H9 (cell line): ENCODE measurements at regions not wholly inside any gene's neighbourhood (a gene's known extent, or its start where the extent isn't known, plus 50 kb on each side); places are given as distances from the start of the nearest gene placed in this dataset.

Experiments used
- DNase-seq: peaks from one replicate; pipeline ENCODE4 v3.0.0-alpha.2; 2017
- H2AFZ ChIP-seq: one replicate; pipeline ENCODE4 v1.6.1; 2013; ENCODE audit warnings: mild to moderate bottlenecking, low read length, control low read depth, moderate library complexity
- H2AK5ac ChIP-seq: 2 replicates; pipeline ENCODE4 v1.6.1; 2013; ENCODE audit warnings: low read length, control low read depth, mixed read lengths; ENCODE audit not compliant: insufficient read length
- H2BK120ac ChIP-seq: one replicate; pipeline ENCODE4 v1.6.1; 2013; ENCODE audit warnings: low read depth, mild to moderate bottlenecking, low read length, control low read depth, inconsistent platforms; ENCODE audit not compliant: poor library complexity, severe bottlenecking
- H2BK12ac ChIP-seq: 2 replicates; pipeline ENCODE4 v1.6.1; 2013; ENCODE audit warnings: low read length, control low read depth, mixed read lengths, low read depth; ENCODE audit not compliant: insufficient read length
- H2BK15ac ChIP-seq: 2 replicates; pipeline ENCODE4 v1.6.1; 2013; ENCODE audit warnings: low read depth, low read length, control low read depth
- H2BK20ac ChIP-seq: one replicate; pipeline ENCODE4 v1.6.1; 2013; ENCODE audit warnings: low read depth, mild to moderate bottlenecking, low read length, control low read depth, inconsistent platforms; ENCODE audit not compliant: poor library complexity, severe bottlenecking
- H2BK5ac ChIP-seq: 2 replicates; pipeline ENCODE4 v1.6.1; 2013; ENCODE audit warnings: low read length, control low read depth, mixed read lengths; ENCODE audit not compliant: insufficient read length
- H3K14ac ChIP-seq: 2 replicates; pipeline ENCODE4 v1.6.1; 2013; ENCODE audit warnings: low read length, control low read depth; ENCODE audit not compliant: insufficient read depth
- H3K18ac ChIP-seq: 2 replicates; pipeline ENCODE4 v1.6.1; 2013; ENCODE audit warnings: low read depth, mild to moderate bottlenecking, mixed read lengths, low read length, control low read depth; ENCODE audit not compliant: insufficient read length
- H3K23ac ChIP-seq: 2 replicates; pipeline ENCODE4 v1.6.1; 2013; ENCODE audit warnings: low read length, control low read depth, mixed read lengths, low read depth; ENCODE audit not compliant: insufficient read length
- H3K23me2 ChIP-seq: 2 replicates; pipeline ENCODE4 v1.6.1; 2013; ENCODE audit warnings: low read depth, mild to moderate bottlenecking, mixed read lengths, low read length, control low read depth; ENCODE audit not compliant: insufficient read length, poor library complexity, severe bottlenecking
- H3K27ac ChIP-seq: 2 replicates; pipeline ENCODE4 v1.5.1; 2013; ENCODE audit warnings: low read length, control low read depth, mixed read lengths, low read depth; ENCODE audit not compliant: insufficient read length
- H3K27me3 ChIP-seq: 2 replicates; pipeline ENCODE4 v1.6.1; 2013; ENCODE audit warnings: low read length, control low read depth, inconsistent platforms; ENCODE audit not compliant: insufficient read depth
- H3K4ac ChIP-seq: 2 replicates; pipeline ENCODE4 v1.6.1; 2013; ENCODE audit warnings: low read depth, mild to moderate bottlenecking, control low read depth, inconsistent platforms, low read length, moderate library complexity
- H3K4me1 ChIP-seq: 2 replicates; pipeline ENCODE4 v1.6.1; 2013; ENCODE audit warnings: low read length, control low read depth, inconsistent platforms; ENCODE audit not compliant: insufficient read depth
- H3K4me2 ChIP-seq: 2 replicates; pipeline ENCODE4 v1.6.1; 2013; ENCODE audit warnings: low read length, control low read depth, mixed read lengths; ENCODE audit not compliant: insufficient read length, insufficient read depth
- H3K56ac ChIP-seq: 2 replicates; pipeline ENCODE4 v1.6.1; 2013; ENCODE audit warnings: low read depth, mild to moderate bottlenecking, mixed read lengths, low read length, control low read depth; ENCODE audit not compliant: insufficient read length
- H3K79me1 ChIP-seq: 2 replicates; pipeline ENCODE4 v1.6.1; 2013; ENCODE audit warnings: low read depth, mild to moderate bottlenecking, moderate library complexity, low read length, control low read depth, inconsistent platforms; ENCODE audit not compliant: insufficient read depth, poor library complexity, severe bottlenecking
- H3K79me2 ChIP-seq: 2 replicates; pipeline ENCODE4 v1.6.1; 2013; ENCODE audit warnings: low read length, control low read depth, inconsistent platforms; ENCODE audit not compliant: insufficient read depth
- H3K9ac ChIP-seq: 2 replicates; pipeline ENCODE4 v1.6.1; 2013; ENCODE audit warnings: low read length, control low read depth, mixed read lengths; ENCODE audit not compliant: insufficient read length; ENCODE audit errors: extremely low read depth
- H3K9me3 ChIP-seq: one replicate; pipeline ENCODE4 v1.6.1; 2013; ENCODE audit warnings: low read depth, low read length, inconsistent platforms; ENCODE audit not compliant: control insufficient read depth
- H3T11ph ChIP-seq: one replicate; pipeline ENCODE4 v1.6.1; 2013; ENCODE audit warnings: mild to moderate bottlenecking, low read length, control low read depth, inconsistent platforms
- H4K20me1 ChIP-seq: one replicate; pipeline ENCODE4 v1.6.1; 2013; ENCODE audit not compliant: control insufficient read depth, insufficient read length, insufficient read depth
- H4K5ac ChIP-seq: 2 replicates; pipeline ENCODE4 v1.6.1; 2013; ENCODE audit warnings: low read depth, mild to moderate bottlenecking, mixed read lengths, low read length, control low read depth; ENCODE audit not compliant: insufficient read length
- H4K8ac ChIP-seq: replicated peaks from 2 replicates; pipeline ENCODE4 v1.6.1; 2013; ENCODE audit warnings: low read length, control low read depth, mixed read lengths, low read depth; ENCODE audit not compliant: insufficient read length
- H4K91ac ChIP-seq: 2 replicates; pipeline ENCODE4 v1.6.1; 2013; ENCODE audit warnings: low read depth, mild to moderate bottlenecking, moderate library complexity, mixed read lengths, low read length, control low read depth; ENCODE audit not compliant: insufficient read length
- H3K27ac Mint-ChIP-seq, 3 experiments: 2 replicates in 2 of 3; 3 replicates in 1 of 3; pipeline ENCODE4 v1.8.0; 2020 to 2021; ENCODE audit warnings: mixed read lengths in 3 of 3, mild to moderate bottlenecking in 1 of 3, moderate library complexity in 1 of 3
- H3K27me3 Mint-ChIP-seq: 2 replicates; pipeline ENCODE4 v1.8.0; 2021; ENCODE audit warnings: low read depth, mild to moderate bottlenecking, moderate library complexity, mixed read lengths
- H3K36me3 Mint-ChIP-seq, 3 experiments: 2 replicates in 2 of 3; 3 replicates in 1 of 3; pipeline ENCODE4 v1.8.0; 2020 to 2021; ENCODE audit warnings: low read depth in 3 of 3, mixed read lengths in 3 of 3; ENCODE audit not compliant: insufficient read depth in 1 of 3
- H3K4me1 Mint-ChIP-seq, 2 experiments: 2 replicates each; pipeline ENCODE4 v1.8.0; 2020; ENCODE audit warnings: mixed read lengths in 2 of 2
- H3K4me3 Mint-ChIP-seq, 2 experiments: 2 replicates in 1 of 2; 3 replicates in 1 of 2; pipeline ENCODE4 v1.8.0; 2020 to 2021; ENCODE audit warnings: mild to moderate bottlenecking in 2 of 2, mixed read lengths in 2 of 2, moderate library complexity in 1 of 2
- H3K9me3 Mint-ChIP-seq, 2 experiments: 2 replicates in 1 of 2; 3 replicates in 1 of 2; pipeline ENCODE4 v1.8.0; 2020; ENCODE audit warnings: mild to moderate bottlenecking in 2 of 2, mixed read lengths in 2 of 2, moderate library complexity in 1 of 2
- CTCF ChIP-seq: fragments of 200-600 bp; sonication (generic); conservative IDR thresholded peaks from 3 replicates; pipeline ENCODE4 v1.8.0; 2021; ENCODE audit warnings: antibody characterized with exemption, mild to moderate bottlenecking
- WGBS: extraction: QIAGEN DNeasy Blood & Tissue Kit; methylation state at CpG from one replicate; pipeline ENCODE4 v1.1.7; 2013; ENCODE audit warnings: missing lambda C conversion rate, low lambda C conversion rate, mixed read lengths; ENCODE audit not compliant: insufficient read length; ENCODE audit errors: extremely low coverage; 5-methylcytosine and 5-hydroxymethylcytosine counted together

- Mint-ChIP-seq H3K27ac (no peak overlapping the region), H3K4me1 (no peaks in the 10 kb centered on the region), H3K36me3 (peaks cover 3 to 12% (median 10%) of the 10 kb centered on the region in 3 experiments; a peak in 6 of 7 replicates), H3K9me3 (peaks cover 11% of the 10 kb centered on the region in 2 experiments), H3K4me3 (no peak overlapping the region), H3K27me3 (no peaks in the 10 kb centered on the region)
- H3K27me3 ChIP-seq, result no peaks in the 10 kb centered on the region
- H3K79me1 ChIP-seq, result no peaks in the 10 kb centered on the region
- H3K79me2 ChIP-seq, result no peaks in the 10 kb centered on the region
- H2AK5ac ChIP-seq, result no peak overlapping the region
- no peak overlapping the region for H4K8ac ChIP-seq
- H3K23ac ChIP-seq, result no peak overlapping the region
- no peaks in the 10 kb centered on the region for H3K9me3 ChIP-seq
- no peak overlapping the region for H3K18ac ChIP-seq
- no peak overlapping the region for H2BK20ac ChIP-seq
- TF ChIP-seq CTCF, result no peak
- H2AFZ ChIP-seq, result no peak overlapping the region
- no peak overlapping the region for H3K56ac ChIP-seq
- no peaks in the 10 kb centered on the region for H3K4me1 ChIP-seq
- no peak overlapping the region for H3T11ph ChIP-seq
- H3K14ac ChIP-seq, result no peak overlapping the region
- H2BK15ac ChIP-seq, result no peak overlapping the region
- H3K27ac ChIP-seq, result no peak overlapping the region
- H4K5ac ChIP-seq, result no peak overlapping the region
- H4K20me1 ChIP-seq, result no peaks in the 10 kb centered on the region
- no peak overlapping the region for H2BK5ac ChIP-seq
- DNase-seq, result no peak
- no peak overlapping the region for H2BK120ac ChIP-seq
- no peaks in the 10 kb centered on the region for H3K23me2 ChIP-seq
- H3K9ac ChIP-seq, result no peak overlapping the region
- H4K91ac ChIP-seq, result no peak overlapping the region
- WGBS, result no CpG with 5 or more reads among the region's 3 CpGs
- H2BK12ac ChIP-seq, result no peak overlapping the region
- no peak overlapping the region for H3K4ac ChIP-seq
- H3K4me2 ChIP-seq, result no peak overlapping the region
Measured at GRCh38 chr21:18715606-18716005, 312.0 kb upstream of the TMPRSS15 start.
